ENCODE measurements at regions not wholly inside any gene's neighbourhood (a gene's known extent, or its start where the extent isn't known, plus 50 kb on each side); places are given as distances from the start of the nearest gene placed in this dataset.
A peak's percentile ranks its signal among the peaks of the same experiment; 100 is the strongest.

GRCh38 chr2:62296832-62297623 is 101.1 kb downstream of the B3GNT2 start:
- DNase-seq (ENCODE audit: extremely low spot score in 2 of 2) = no peak
- no peaks in the 10 kb centered on the region for H3K9me3 ChIP-seq
- no peak overlapping the region for H3K27ac ChIP-seq
- TF ChIP-seq CTCF (IDR thresholded peaks at IDR 0.05) (no peak), POLR2AphosphoS5 (IDR thresholded peaks at IDR 0.05; ENCODE audit: insufficient read depth in 1 of 2, low read depth in 1 of 2) (no peak), POLR2A (IDR thresholded peaks at IDR 0.05) (no peak)
- no peaks in the 10 kb centered on the region for H3K36me3 ChIP-seq
- H3K4me1 ChIP-seq = peaks cover 26% of the 10 kb centered on the region
- H3K27me3 ChIP-seq = no peaks in the 10 kb centered on the region
- no peak overlapping the region for H3K4me3 ChIP-seq
- intact Hi-C loops (cut with DNase I) = no loop called here

- peaks cover 30% of the 10 kb centered on the region for H3K4me1 ChIP-seq
- H3K4me3 ChIP-seq = no peak overlapping the region
- no peaks in the 10 kb centered on the region for H3K27me3 ChIP-seq
- intact Hi-C loops (cut with DNase I) = no loop called here
- H3K36me3 ChIP-seq = no peaks in the 10 kb centered on the region
- no peak overlapping the region for H3K27ac ChIP-seq
- H3K9me3 ChIP-seq = no peaks in the 10 kb centered on the region
- TF ChIP-seq POLR2A (IDR thresholded peaks at IDR 0.05) (no peak), POLR2AphosphoS5 (IDR thresholded peaks at IDR 0.05; ENCODE audit: insufficient read depth in 1 of 2, low read depth in 1 of 2) (no peak), CTCF (IDR thresholded peaks at IDR 0.05) (no peak)
- DNase-seq (ENCODE audit: extremely low spot score in 2 of 2) = no peak
These were observed 100.3 kb downstream of the B3GNT2 start for GRCh38 chr2:62296034-62296831.

GRCh38 chr2:62293490-62294271 is 97.8 kb downstream of the B3GNT2 start:
- H3K9me3 ChIP-seq = no peaks in the 10 kb centered on the region
- H3K27ac ChIP-seq = peak overlapping the region; percentile 63
- intact Hi-C loops (cut with DNase I) = no loop called here
- no peak overlapping the region for H3K4me3 ChIP-seq
- no peaks in the 10 kb centered on the region for H3K36me3 ChIP-seq
- TF ChIP-seq POLR2A (IDR thresholded peaks at IDR 0.05) (no peak), POLR2AphosphoS5 (IDR thresholded peaks at IDR 0.05; ENCODE audit: insufficient read depth in 1 of 2, low read depth in 1 of 2) (peak in 1 of 2 donors; percentile 32)
- peaks cover 30% of the 10 kb centered on the region for H3K4me1 ChIP-seq
- DNase-seq (ENCODE audit: extremely low spot score in 2 of 2) = no peak
- H3K27me3 ChIP-seq = no peaks in the 10 kb centered on the region

GRCh38 chr2:62293151-62293489 is 97.2 kb downstream of the B3GNT2 start:
- Histone ChIP-seq H3K36me3 (no peaks in the 10 kb centered on the region), H3K27ac (peak overlapping the region; percentile 63), H3K4me1 (peaks cover 30% of the 10 kb centered on the region), H3K9me3 (no peaks in the 10 kb centered on the region), H3K27me3 (no peaks in the 10 kb centered on the region), H3K4me3 (no peak overlapping the region)
- no peak for TF ChIP-seq POLR2A (IDR thresholded peaks at IDR 0.05)
- TF ChIP-seq CTCF (IDR thresholded peaks at IDR 0.05) = no peak
- TF ChIP-seq POLR2AphosphoS5 (IDR thresholded peaks at IDR 0.05; ENCODE audit: insufficient read depth in 1 of 2, low read depth in 1 of 2) = no peak
- intact Hi-C loops (cut with DNase I) = no loop called here
- no peak for DNase-seq (ENCODE audit: extremely low spot score in 2 of 2)

GRCh38 chr2:62292190-62292589 is 96.3 kb downstream of the B3GNT2 start:
- Histone ChIP-seq H3K4me3 (no peak overlapping the region), H3K9me3 (no peaks in the 10 kb centered on the region), H3K27ac (peak overlapping the region; percentile 38), H3K36me3 (no peaks in the 10 kb centered on the region), H3K4me1 (peaks cover 30% of the 10 kb centered on the region), H3K27me3 (no peaks in the 10 kb centered on the region)
- TF ChIP-seq POLR2AphosphoS5 (IDR thresholded peaks at IDR 0.05; ENCODE audit: insufficient read depth in 1 of 2, low read depth in 1 of 2) = peak in 1 of 2 donors; percentile 63
- no peak for TF ChIP-seq POLR2A (IDR thresholded peaks at IDR 0.05)
- DNase-seq (ENCODE audit: extremely low spot score in 2 of 2) = no peak
- intact Hi-C loops (cut with DNase I) = no loop called here
